GM19372 (cell line): ENCODE measurements at regions not wholly inside any gene's neighbourhood (a gene's known extent, or its start where the extent isn't known, plus 50 kb on each side); places are given as distances from the start of the nearest gene placed in this dataset.

Experiments used
- ATAC-seq: cut with Tn5 transposase; IDR thresholded peaks from one replicate; pipeline ENCODE4 v1.9.1; 2021; ENCODE audit warnings: mild to moderate bottlenecking, low read depth, moderate library complexity; ENCODE audit not compliant: unreplicated experiment

DNA sequence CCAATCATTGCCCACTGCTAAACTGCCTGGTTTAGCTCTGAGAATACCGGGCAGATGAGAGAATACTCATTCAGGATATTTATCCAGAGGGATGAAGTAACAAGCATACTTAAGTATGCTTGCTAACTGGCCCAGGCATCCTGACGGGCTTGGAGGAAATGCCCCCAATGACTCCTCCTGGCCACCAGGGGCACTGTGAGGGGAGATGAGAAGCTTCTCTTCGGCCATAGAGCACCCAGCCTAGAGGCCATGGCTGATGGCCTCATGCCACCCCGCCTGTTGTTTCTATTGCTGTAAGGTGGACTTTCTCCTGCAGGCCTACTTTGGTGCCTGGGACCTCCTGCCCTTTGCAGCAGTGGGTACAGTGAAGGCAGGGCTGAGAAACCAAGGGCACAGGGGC, 134.5 kb upstream of the FSTL4 start:
- ATAC-seq = no peak

DNA sequence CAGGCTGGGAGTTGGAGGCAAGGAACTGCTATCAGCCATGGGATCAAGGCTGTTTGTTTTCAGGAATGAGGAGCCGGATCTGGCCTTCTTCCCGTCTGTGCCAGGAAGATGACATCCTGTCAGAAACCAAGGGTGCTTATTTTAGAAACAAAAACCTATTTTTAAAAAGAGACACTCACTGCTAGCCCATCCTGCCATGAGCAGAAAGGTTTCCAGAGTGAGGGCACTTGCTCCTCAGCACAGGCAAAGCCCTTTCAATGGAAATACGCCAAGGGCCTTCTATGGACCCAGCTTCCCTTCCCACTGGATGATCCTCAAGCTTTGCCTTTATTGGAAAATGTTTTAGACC, 132.6 kb upstream of the FSTL4 start:
- no peak for ATAC-seq

DNA sequence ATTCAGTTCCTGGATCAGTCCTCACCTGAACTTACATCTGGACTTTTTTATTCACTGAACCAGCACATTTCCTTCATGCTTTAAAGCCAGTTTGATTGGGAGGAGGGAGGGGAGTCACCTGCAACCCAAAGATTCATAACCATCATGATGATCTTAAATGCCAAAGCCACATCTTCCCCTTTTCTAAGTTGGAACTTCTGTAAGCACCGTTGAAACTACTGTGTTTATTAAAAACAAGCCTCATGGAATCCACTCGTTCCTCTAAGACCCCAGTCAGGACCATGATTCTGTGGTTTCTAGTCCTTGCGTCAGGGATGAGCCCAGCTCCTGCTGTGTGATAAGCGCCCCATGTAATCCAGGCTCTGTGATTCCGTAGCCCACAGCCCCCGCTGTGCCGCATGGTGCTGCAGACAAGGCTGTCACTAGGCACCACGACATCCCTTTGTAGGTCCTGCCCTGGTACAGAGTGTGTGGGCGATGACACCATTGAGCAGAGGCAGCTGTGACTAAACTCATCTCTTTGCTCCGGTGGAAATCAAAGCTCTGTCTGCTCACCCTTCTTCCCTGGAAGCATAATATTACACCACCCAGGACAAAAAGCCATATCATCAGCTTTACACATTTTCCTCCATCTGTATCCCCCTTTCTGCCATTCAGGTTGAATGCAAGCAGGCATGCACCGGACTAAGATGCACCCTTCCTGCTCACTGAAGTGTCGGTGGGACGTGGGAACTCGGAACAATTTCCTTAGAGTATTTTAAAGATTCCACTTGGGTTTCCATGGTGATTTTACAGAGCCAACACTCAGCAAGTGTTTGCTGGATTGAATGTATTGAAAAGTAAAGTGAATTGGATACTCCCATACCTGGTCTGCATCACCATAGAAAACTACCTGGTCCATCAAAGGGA, 132.0 kb upstream of the FSTL4 start:
- ATAC-seq = no peak

DNA sequence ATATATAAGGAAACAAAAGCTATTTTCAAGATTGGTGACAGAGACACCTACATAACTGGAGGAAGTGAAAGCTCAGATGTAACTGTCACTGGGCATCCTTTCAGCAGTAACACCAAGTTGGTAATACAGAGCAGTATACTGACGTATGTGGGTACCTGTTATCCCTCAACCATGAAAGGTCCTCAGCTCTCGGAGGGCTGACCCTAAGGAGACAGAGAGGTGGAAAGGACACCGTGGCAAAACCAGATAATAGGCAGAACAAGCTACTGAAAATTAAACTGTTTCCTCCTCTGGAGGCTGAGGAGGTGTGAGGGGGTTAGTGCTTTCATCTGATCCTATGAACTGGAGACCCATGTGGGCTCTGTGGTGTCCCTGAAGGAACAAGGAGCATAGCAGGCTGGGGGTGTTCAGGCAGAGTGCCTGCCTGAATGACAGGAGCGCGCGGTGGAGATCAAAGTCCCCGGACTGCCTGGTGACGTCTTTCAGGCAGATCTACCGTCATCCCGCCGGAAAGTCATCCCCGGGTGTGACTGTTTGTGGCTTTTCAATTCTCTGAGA, 130.2 kb upstream of the FSTL4 start:
- no peak for ATAC-seq

DNA sequence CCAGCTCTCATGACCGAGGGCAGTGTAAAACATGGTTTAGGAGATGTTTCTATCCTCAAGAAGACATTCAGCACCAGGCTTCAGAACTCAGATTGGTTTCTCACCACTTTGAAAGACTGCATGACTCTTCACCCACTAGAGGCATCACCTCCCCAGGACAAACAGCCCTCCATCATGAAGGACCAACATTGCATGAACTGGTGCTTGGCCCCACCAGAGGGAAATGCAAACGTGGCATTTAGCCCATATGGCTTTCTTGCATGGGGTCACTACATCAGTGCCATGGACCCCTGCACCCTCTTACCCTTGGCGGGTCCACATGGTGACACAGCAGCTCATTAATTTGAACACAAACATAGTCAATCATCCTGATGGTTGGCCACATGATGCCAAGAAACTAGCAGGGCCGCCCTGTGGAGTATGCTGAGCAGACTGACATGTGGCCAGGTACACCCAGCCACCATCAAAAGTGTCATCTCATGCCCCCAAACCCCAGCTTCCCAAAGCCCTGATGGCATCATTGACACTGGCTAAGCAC, 129.5 kb upstream of the FSTL4 start:
- ATAC-seq = no peak

DNA sequence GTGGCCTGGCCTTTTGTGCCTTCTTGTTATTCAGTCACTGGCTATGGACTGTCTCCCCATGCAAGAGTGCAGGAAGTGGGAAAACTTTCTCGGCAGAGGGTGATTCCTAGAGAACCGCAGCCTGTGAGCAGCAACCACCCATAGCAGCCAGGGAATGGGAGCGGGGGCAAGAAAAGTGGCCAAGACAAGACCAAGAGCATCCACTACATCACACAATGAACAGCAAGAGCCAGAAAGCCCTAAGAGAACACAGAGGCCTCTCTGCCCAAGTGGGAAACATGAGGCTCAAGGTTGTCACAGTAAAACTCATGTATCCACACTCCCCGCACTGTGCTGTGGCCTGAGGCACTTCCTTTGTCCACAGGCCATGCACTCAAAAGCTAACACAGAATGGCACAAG, 129.1 kb upstream of the FSTL4 start:
- ATAC-seq = no peak

DNA sequence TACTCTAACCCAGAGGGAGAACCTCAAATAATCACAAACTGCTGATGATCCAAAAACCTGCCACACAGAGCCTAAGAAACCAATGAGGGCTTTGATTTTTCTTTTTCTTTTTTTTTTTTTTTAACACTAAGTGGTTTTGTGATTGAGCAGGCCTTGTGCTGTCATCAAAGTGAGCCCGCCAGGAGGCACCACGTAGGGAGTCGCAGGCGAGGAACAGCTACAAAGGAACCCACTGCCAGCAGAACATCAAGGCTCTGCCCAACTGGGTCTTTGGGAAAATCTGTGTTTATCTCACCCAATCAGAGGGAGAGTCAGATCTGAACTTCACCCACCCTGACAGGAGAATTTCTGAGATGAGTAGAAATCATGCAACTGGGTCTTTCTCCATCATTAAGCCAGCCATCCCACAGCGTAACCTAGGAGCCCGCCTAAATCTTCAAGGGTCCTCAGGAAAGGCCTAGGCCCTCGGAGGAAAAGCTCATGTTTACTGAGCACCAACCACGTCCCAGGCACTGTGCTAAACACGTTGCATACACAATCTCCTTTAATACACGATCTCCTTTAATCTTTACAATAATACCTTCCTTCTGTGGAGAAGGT, 126.9 kb upstream of the FSTL4 start:
- ATAC-seq = no peak

DNA sequence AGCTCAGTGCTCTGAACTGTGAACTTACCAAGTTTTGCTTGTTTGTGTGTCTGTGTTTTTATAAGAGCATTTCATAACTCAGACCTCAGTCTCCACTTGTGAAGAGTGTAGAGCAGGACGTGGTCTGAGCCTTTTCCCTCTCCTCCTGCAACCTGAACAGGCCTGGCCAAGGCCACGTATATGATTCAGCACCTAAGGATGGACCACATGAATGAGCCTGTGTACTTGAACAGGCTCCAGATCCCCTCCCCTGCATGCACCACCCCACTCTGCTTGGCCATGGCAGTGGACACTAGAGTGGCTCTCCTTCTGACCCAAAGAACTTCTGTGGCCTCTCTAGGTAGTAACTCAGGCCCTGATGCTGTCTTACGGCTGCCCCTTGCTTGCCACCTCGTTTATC, 125.9 kb upstream of the FSTL4 start:
- ATAC-seq = no peak

DNA sequence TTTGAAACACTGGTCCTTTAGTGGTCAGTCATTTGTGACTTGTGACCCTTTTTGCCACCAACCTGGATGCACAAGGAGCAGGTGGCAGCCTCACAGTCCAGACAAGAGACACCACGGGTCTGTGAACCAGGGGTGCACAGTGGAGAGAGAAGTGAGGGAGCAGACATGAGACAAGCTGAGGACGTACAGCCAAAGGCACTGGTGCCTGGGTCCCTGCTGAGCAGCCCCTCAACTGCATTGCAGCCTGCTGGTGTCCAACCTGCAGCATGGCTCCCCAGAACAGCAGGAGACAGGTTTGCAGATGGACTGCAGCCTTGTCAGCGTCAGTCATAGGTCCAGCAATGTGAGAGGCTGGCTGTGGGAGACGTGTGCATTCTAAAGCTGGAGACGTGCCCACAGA, 124.2 kb upstream of the FSTL4 start:
- ATAC-seq = no peak

DNA sequence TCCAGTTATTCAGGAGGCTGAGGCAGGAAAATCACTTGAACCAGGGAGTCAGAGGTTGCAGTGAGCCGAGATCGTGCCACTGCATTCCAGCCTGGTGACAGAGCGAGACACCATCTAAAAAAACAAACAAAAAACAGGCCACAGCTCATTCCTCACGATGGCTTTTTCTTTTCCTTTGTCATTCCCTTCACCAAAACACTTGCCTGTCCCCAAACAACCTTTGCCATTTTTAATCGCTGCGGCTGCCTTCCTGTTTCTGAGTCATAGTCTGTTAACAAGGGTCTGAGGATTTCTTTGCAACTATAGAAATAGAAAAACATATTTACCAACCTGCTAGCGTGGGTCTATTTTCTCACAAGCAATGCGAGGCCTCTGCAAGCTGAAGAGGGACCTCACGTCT, 123.0 kb upstream of the FSTL4 start:
- ATAC-seq = no peak

DNA sequence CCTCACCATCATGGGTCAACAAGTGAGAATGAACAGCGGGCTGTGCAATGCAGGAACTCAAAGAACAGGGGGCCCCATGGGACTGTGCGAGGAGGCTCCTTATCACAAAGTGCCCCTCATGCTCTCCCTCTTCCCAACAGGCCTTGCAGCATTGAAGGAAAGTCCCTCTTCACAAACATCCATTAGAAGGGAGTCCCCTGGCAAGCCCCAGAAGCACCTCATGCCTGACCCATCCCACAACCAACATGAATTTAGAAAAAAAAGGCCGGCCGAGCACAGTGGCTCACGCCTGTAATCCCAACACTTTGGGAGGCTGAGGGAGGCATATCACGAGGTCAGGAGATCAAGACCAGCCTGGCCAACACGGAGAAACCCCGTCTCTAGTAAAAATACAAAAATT, 122.6 kb upstream of the FSTL4 start:
- no peak for ATAC-seq

DNA sequence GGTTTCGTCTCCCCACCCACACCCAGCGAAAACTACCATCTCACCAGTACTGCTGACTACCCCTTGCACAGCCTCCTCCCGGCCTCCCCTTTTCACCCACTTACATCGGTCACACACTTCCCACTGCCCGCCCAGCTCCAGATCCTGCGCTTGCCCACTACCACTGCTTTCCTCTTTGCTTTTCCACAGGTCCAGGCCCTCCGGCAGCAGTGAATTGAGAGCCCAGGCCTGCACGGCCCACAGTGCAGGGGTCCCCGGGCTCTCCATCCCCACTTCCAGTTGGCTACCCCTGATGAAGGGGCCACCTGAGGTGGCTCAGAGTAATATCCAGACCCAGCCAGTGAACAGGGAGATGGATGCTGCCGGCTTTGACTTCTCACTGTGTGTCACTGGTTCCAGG, 120.2 kb upstream of the FSTL4 start:
- ATAC-seq = no peak

DNA sequence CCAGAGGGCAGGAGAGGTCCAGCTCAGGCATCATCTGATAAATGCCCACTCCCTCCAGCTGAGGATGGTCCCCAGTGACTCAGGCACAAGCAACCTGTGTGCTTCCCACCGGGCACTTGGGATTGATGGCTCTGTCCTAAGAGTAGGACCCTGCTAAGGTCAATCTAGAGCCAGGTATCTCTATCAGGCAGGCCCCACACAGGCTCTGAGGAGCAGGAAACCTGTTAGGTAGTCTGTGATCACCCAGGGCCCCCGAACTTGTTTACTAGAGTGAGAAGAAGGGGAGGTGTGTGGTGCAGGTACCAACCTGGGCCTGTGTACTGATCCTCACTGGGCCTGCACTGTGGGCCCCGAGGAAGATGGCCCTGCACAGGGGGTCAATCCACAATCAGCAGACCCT, 119.6 kb upstream of the FSTL4 start:
- no peak for ATAC-seq

DNA sequence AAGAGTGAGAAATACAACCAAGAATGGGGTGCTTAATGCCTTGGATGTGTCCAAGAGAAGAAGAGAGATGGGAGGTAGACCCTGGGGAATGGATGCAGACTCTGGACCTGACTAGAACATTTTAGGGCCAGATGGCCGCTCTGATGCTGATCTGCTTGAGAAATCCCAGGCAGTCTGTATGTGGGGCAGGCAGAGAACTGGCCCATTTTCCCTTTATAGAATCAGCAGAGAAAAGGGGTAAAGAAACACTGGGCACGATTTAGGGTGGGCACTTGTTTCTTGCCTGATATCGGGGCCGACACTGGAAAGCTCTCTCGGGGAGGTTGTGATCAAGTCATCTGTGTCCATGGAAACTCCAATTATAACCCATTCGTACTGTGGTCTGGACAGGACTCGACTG, 118.5 kb upstream of the FSTL4 start:
- ATAC-seq = no peak

DNA sequence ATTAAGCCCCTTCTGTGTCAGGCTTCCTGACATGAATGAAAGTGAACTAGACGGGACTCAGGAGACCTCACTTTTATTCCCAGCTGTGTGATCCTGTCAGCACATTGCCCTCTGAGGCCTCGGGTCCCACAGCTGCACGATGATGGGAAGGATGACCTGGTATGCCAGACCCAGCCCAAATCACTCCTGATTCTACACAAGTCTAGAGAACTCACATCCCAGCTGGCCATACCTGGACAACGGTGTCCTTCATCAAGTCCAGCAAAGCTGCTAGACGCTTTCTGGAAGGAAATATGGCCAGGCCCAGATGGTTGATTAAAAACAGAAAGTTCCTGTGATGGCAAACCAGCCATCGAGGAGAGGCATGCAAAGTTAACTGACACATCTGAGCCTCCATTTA, 118.0 kb upstream of the FSTL4 start:
- no peak for ATAC-seq

DNA sequence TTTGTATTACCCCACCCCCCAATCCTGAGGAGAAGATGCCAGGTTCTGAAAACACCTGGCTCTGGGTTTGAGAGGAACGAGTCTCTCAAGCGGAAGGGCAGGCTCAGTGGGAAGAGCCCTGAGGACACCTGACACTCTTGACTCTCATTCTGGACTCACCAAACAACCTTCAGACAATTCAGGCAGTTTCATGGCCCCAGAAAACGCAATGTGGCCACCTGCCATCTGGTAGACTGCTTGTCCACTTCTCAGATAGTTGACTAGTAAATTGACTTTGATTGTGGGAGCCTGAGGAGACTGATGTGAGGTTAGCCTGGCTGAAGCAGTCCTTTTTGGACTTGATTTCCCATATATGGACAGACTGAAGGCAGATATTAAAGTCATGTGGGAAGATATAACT, 117.5 kb upstream of the FSTL4 start:
- ATAC-seq = no peak

DNA sequence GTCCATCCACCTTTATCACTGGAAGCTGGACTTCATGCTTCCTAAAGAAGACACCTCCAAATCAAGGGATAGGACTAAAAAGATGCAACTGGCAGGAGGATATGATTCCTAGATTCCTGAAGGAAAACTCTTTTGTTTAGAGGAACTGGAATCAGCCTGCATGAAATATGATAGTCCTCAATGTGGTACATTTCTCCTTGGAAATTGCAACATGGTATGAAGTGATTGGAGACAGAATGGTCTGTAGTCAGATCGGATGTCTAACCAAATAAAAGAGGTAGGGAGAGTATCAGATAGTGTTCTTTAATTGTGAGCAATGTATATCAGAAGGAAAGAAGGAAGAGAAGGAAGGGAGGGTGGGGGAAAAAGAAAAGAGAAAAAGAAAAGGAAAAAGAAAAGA, 116.1 kb upstream of the FSTL4 start:
- ATAC-seq = no peak

DNA sequence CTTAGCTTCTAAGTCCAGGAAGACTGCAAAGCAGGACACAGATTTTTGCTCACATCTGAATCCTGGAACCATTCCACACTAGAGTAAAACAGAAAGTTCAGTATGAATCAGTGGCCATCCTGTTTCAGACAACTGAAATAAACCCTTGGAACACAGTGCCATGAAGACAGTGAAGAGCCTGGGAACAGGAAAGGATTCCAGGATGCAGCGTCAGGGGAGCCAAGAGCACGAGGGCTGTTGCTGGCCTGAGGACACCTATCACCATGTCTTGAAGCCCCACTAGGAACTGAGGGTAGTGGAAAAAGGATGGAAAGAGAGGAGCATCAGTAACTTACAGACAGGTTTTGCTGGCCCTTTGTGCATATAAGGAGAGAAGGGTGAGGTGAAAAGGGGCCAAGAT, 115.3 kb upstream of the FSTL4 start:
- no peak for ATAC-seq

DNA sequence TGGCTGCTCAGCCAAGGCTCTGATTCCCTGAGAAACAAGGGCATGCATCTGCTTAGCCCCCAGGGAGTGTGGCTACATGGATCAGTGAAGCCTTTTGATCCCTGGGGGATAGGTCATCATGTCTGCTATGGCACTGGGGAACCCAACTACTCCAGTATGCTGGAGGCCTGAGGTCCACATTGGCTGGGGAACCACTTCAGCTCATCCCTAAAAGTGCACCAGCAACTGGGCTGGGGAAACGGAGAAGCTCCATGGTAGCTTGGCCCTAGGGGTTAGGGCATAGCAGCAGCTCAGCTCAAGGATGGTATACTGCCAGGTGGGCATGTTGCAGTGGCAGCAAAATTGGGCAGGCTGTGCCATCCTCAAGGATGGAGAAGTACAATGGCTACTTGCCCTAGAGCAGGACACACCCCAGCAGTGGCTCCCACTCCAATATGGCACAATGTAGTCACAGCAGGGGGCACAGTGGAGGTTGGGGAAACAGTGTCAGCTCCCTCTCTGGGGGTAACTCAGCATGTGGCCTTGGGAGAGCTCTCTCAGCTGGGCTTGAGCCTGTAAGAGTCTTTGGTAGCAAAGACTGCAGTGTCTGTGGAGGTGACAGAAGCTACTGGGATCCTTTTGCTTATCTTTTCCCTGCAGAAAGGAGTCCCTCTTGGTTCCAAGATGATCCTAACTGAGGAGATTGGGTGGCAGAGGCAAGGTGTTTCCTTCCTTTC, 111.5 kb upstream of the FSTL4 start:
- no peak for ATAC-seq

DNA sequence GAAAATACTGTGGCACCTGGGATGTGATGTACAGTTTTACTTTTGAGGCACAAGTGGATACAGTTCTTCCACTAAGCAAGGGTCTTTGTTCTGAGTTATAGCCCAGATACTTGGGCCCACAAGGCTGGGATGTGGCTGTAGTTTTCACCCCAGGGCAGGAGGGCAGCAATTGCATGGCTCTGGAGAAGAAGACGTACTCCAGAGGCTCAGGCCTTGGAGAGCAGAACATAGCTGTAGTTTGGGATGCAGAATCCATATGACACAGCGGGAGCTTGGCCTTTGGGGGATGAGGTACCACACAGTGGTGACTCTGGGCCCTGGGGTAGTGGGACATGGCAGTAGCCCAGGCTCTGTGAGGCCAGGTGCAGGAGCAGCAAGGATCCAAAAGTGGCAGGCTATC, 110.8 kb upstream of the FSTL4 start:
- no peak for ATAC-seq

DNA sequence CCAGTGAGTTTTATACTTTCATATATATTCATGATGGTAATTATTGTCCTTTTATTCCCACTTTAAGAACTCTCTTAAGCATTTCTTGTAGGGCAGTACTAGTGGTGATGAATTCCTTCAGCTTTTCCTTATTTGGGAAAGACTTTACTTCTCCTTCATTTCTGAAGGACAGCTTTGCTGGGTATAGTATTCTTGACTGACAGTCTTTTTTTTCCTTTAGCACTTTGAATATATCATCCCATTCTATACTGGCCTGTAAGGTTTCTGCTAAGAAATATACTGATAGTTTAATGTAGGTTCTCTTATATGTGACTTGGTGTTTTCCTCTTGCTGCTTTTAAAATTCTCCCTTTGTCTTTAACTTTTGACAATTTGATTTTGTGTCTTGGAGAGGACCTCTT, 109.0 kb upstream of the FSTL4 start:
- no peak for ATAC-seq
